NCI-H524 treated with DMSO at 0.1 percent for 48 hours (cell line): ENCODE measurements at regions not wholly inside any gene's neighbourhood (a gene's known extent, or its start where the extent isn't known, plus 50 kb on each side); places are given as distances from the start of the nearest gene placed in this dataset.
"Not testable (repeated sequence)": the region's sequence is repeated elsewhere in the genome, so short reads cannot be mapped to it uniquely, and the experiment has no call there.

Experiments used
- DNase-seq: peaks from one replicate; lab custom pipeline; 2025; lab: John Stamatoyannopoulos, UW

- DNase-seq: no peak
Measured at GRCh38 chr2:176573612-176574483, 304.6 kb downstream of the MTX2 start.

- no peak for DNase-seq
Measured at GRCh38 chr2:176574484-176575236, 305.4 kb downstream of the MTX2 start.

GRCh38 chr2:176575237-176575744 lies 306.0 kb downstream of the MTX2 start:
- DNase-seq: no peak

GRCh38 chr2:176577054-176577453 lies 307.8 kb downstream of the MTX2 start:
- DNase-seq: no peak

- DNase-seq: not testable (repeated sequence)
Measured at GRCh38 chr2:176578292-176578691, 309.1 kb downstream of the MTX2 start.

- no peak for DNase-seq
Measured at GRCh38 chr2:176579608-176580007, 310.4 kb downstream of the MTX2 start.

- DNase-seq: no peak
Measured at GRCh38 chr2:176581557-176582165, 312.4 kb downstream of the MTX2 start.

- no peak for DNase-seq
Measured at GRCh38 chr2:176582176-176582575, 312.9 kb downstream of the MTX2 start.

GRCh38 chr2:176582990-176583481 lies 313.8 kb downstream of the MTX2 start:
- DNase-seq: no peak

GRCh38 chr2:176583607-176584006 lies 314.4 kb downstream of the MTX2 start:
- DNase-seq: no peak

- no peak for DNase-seq
Measured at GRCh38 chr2:176584333-176584732, 315.1 kb downstream of the MTX2 start.

GRCh38 chr2:176585291-176585690 lies 316.0 kb downstream of the MTX2 start:
- no peak for DNase-seq

- DNase-seq: no peak
Measured at GRCh38 chr2:176585791-176586190, 316.5 kb downstream of the MTX2 start.

GRCh38 chr2:176589287-176589686 lies 320.0 kb downstream of the MTX2 start:
- DNase-seq: no peak

- no peak for DNase-seq
Measured at GRCh38 chr2:176589825-176590440, 320.7 kb downstream of the MTX2 start.

- DNase-seq: no peak
Measured at GRCh38 chr2:176592216-176592615, 323.0 kb downstream of the MTX2 start.

- no peak for DNase-seq
Measured at GRCh38 chr2:176595986-176596385, 326.7 kb downstream of the MTX2 start.

- no peak for DNase-seq
Measured at GRCh38 chr2:176597916-176598315, 328.7 kb downstream of the MTX2 start.

GRCh38 chr2:176598351-176598750 lies 329.1 kb downstream of the MTX2 start:
- DNase-seq: no peak

- peak; percentile 92 for DNase-seq
Measured at GRCh38 chr2:176599796-176600485, 330.7 kb downstream of the MTX2 start.

GRCh38 chr2:176601066-176601465 lies 331.8 kb downstream of the MTX2 start:
- DNase-seq: peak; percentile 51
